ENCODE measurements at regions not wholly inside any gene's neighbourhood (a gene's known extent, or its start where the extent isn't known, plus 50 kb on each side); places are given as distances from the start of the nearest gene placed in this dataset.
A peak's percentile ranks its signal among the peaks of the same experiment; 100 is the strongest.

DNA sequence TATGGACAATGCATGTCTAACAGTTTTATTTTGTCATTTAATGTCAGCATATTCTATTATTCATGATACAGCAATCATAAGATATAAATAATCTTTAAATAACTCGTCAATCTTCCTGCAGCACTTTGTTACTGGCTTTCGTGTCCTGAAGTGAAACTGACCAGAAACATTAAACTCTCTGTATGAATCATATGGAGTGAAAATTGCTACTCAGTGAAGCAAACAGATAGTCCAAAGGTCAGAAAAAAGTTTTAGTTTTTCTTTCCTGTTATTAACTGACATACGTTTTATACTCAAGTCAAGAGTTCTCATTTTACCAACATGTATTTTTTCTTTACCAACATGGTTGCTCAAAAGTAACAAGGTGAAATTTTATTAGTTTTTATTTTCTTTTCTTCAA, 106.8 kb upstream of the GALNT5 start:
- ATAC-seq: peak; percentile 91

DNA sequence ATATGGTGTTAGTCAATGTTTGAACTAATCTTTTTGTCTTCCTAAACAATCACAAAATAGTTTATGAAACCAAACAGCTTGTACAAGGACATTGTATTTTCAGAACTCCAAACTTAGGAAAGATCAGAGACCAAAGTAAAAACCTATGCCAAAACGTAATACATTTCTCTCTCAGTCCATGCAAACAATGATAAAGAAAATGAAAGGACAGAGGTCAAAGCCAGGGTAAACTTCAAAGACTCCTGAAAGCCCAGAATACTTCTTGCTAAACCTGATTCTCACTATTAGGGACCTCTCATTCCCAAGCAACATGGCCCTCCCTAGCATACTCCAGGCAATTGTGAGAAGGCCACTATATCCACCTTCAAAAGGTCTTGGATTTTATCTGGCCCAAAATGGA, 105.1 kb upstream of the GALNT5 start:
- TF ChIP-seq ZFP30 (CRISPR knock-in tag; IDR thresholded peaks at IDR 0.05): no peak
- no peak for TF ChIP-seq PPARA (CRISPR knock-in tag; IDR thresholded peaks at IDR 0.05; ENCODE audit: borderline replicate concordance)
- TF ChIP-seq ZNF8 (CRISPR knock-in tag; IDR thresholded peaks at IDR 0.05): no peak
- TF ChIP-seq BACH2 (CRISPR knock-in tag; IDR thresholded peaks at IDR 0.05; ENCODE audit: borderline replicate concordance): no peak
- TF ChIP-seq TCF4 (CRISPR knock-in tag; IDR thresholded peaks at IDR 0.05; ENCODE audit: borderline replicate concordance): no peak
- TF ChIP-seq ESRRG (CRISPR knock-in tag; IDR thresholded peaks at IDR 0.05): no peak
- TF ChIP-seq ZFP3 (CRISPR knock-in tag; IDR thresholded peaks at IDR 0.05): no peak
- no peak for TF ChIP-seq TOX (CRISPR knock-in tag; IDR thresholded peaks at IDR 0.05; ENCODE audit: borderline replicate concordance)
- TF ChIP-seq ISL1 (CRISPR knock-in tag; IDR thresholded peaks at IDR 0.05): no peak
- TF ChIP-seq, protein P1, sequence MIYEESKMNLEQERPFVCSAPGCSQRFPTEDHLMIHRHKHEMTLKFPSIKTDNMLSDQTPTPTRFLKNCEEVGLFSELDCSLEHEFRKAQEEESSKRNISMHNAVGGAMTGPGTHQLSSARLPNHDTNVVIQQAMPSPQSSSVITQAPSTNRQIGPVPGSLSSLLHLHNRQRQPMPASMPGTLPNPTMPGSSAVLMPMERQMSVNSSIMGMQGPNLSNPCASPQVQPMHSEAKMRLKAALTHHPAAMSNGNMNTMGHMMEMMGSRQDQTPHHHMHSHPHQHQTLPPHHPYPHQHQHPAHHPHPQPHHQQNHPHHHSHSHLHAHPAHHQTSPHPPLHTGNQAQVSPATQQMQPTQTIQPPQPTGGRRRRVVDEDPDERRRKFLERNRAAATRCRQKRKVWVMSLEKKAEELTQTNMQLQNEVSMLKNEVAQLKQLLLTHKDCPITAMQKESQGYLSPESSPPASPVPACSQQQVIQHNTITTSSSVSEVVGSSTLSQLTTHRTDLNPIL (CRISPR knock-in tag; IDR thresholded peaks at IDR 0.05; ENCODE audit: low read depth): no peak
- no peak for ATAC-seq

More for the DNA sequence above, 106.8 kb upstream of the GALNT5 start:
- TF ChIP-seq ZFP30 (CRISPR knock-in tag; IDR thresholded peaks at IDR 0.05) (no peak), PPARA (CRISPR knock-in tag; IDR thresholded peaks at IDR 0.05; ENCODE audit: borderline replicate concordance) (no peak), GLIS3 (CRISPR knock-in tag; IDR thresholded peaks at IDR 0.05) (no peak), ESRRG (CRISPR knock-in tag; IDR thresholded peaks at IDR 0.05) (no peak), RARB (CRISPR knock-in tag; IDR thresholded peaks at IDR 0.05) (no peak), ZNF8 (CRISPR knock-in tag; IDR thresholded peaks at IDR 0.05) (no peak), BACH2 (CRISPR knock-in tag; IDR thresholded peaks at IDR 0.05; ENCODE audit: borderline replicate concordance) (no peak), TOX (CRISPR knock-in tag; IDR thresholded peaks at IDR 0.05; ENCODE audit: borderline replicate concordance) (no peak; the same call in 1 of the 2 replicates), ZNF70 (CRISPR knock-in tag; IDR thresholded peaks at IDR 0.05) (no peak)
- TF ChIP-seq, protein P2, sequence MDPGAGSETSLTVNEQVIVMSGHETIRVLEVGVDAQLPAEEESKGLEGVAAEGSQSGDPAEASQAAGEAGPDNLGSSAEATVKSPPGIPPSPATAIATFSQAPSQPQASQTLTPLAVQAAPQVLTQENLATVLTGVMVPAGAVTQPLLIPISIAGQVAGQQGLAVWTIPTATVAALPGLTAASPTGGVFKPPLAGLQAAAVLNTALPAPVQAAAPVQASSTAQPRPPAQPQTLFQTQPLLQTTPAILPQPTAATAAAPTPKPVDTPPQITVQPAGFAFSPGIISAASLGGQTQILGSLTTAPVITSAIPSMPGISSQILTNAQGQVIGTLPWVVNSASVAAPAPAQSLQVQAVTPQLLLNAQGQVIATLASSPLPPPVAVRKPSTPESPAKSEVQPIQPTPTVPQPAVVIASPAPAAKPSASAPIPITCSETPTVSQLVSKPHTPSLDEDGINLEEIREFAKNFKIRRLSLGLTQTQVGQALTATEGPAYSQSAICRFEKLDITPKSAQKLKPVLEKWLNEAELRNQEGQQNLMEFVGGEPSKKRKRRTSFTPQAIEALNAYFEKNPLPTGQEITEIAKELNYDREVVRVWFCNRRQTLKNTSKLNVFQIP (CRISPR knock-in tag; IDR thresholded peaks at IDR 0.05; ENCODE audit: borderline replicate concordance, low read depth): no peak
- TF ChIP-seq, protein P3, sequence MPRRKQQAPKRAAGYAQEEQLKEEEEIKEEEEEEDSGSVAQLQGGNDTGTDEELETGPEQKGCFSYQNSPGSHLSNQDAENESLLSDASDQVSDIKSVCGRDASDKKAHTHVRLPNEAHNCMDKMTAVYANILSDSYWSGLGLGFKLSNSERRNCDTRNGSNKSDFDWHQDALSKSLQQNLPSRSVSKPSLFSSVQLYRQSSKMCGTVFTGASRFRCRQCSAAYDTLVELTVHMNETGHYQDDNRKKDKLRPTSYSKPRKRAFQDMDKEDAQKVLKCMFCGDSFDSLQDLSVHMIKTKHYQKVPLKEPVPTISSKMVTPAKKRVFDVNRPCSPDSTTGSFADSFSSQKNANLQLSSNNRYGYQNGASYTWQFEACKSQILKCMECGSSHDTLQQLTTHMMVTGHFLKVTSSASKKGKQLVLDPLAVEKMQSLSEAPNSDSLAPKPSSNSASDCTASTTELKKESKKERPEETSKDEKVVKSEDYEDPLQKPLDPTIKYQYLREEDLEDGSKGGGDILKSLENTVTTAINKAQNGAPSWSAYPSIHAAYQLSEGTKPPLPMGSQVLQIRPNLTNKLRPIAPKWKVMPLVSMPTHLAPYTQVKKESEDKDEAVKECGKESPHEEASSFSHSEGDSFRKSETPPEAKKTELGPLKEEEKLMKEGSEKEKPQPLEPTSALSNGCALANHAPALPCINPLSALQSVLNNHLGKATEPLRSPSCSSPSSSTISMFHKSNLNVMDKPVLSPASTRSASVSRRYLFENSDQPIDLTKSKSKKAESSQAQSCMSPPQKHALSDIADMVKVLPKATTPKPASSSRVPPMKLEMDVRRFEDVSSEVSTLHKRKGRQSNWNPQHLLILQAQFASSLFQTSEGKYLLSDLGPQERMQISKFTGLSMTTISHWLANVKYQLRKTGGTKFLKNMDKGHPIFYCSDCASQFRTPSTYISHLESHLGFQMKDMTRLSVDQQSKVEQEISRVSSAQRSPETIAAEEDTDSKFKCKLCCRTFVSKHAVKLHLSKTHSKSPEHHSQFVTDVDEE (CRISPR knock-in tag; IDR thresholded peaks at IDR 0.05): no peak
- TF ChIP-seq, protein P1 (CRISPR knock-in tag; IDR thresholded peaks at IDR 0.05; ENCODE audit: low read depth): no peak
- TF ChIP-seq, protein P4, sequence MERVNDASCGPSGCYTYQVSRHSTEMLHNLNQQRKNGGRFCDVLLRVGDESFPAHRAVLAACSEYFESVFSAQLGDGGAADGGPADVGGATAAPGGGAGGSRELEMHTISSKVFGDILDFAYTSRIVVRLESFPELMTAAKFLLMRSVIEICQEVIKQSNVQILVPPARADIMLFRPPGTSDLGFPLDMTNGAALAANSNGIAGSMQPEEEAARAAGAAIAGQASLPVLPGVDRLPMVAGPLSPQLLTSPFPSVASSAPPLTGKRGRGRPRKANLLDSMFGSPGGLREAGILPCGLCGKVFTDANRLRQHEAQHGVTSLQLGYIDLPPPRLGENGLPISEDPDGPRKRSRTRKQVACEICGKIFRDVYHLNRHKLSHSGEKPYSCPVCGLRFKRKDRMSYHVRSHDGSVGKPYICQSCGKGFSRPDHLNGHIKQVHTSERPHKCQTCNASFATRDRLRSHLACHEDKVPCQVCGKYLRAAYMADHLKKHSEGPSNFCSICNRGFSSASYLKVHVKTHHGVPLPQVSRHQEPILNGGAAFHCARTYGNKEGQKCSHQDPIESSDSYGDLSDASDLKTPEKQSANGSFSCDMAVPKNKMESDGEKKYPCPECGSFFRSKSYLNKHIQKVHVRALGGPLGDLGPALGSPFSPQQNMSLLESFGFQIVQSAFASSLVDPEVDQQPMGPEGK (CRISPR knock-in tag; IDR thresholded peaks at IDR 0.05; ENCODE audit: borderline replicate concordance): no peak
- TF ChIP-seq, protein P5, sequence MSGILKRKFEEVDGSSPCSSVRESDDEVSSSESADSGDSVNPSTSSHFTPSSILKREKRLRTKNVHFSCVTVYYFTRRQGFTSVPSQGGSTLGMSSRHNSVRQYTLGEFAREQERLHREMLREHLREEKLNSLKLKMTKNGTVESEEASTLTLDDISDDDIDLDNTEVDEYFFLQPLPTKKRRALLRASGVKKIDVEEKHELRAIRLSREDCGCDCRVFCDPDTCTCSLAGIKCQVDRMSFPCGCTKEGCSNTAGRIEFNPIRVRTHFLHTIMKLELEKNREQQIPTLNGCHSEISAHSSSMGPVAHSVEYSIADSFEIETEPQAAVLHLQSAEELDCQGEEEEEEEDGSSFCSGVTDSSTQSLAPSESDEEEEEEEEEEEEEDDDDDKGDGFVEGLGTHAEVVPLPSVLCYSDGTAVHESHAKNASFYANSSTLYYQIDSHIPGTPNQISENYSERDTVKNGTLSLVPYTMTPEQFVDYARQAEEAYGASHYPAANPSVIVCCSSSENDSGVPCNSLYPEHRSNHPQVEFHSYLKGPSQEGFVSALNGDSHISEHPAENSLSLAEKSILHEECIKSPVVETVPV (CRISPR knock-in tag; IDR thresholded peaks at IDR 0.05): no peak

DNA sequence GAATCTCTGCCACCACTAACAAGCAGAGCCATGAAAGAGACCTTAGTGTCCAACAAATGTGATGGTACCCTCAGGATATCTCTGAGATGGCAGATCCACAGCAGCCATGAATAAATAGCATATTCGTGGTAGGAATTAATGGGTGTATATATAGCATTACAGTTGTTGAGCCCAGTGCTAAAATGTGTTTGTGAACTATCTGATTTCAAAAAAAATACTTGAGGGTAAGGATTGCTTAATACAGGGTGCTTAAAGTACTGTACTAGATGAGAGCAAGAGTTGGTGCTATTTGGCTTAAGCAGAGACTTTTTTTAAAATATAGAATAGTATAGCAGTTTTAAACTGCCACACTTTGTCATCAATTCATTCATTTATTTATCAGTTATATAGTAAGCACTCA, 101.5 kb upstream of the GALNT5 start:
- no peak for ATAC-seq
- TF ChIP-seq, protein P4 (CRISPR knock-in tag; IDR thresholded peaks at IDR 0.05; ENCODE audit: borderline replicate concordance): no peak
- TF ChIP-seq, protein P1 (CRISPR knock-in tag; IDR thresholded peaks at IDR 0.05; ENCODE audit: low read depth): no peak
- TF ChIP-seq ZC3H10 (CRISPR knock-in tag; IDR thresholded peaks at IDR 0.05) (no peak), ZFP30 (CRISPR knock-in tag; IDR thresholded peaks at IDR 0.05) (no peak), TOX (CRISPR knock-in tag; IDR thresholded peaks at IDR 0.05; ENCODE audit: borderline replicate concordance) (no peak)
- TF ChIP-seq, protein P5 (CRISPR knock-in tag; IDR thresholded peaks at IDR 0.05): no peak
